GM12872 (cell line): ENCODE measurements at regions not wholly inside any gene's neighbourhood (a gene's known extent, or its start where the extent isn't known, plus 50 kb on each side); places are given as distances from the start of the nearest gene placed in this dataset.

Source experiments
- CTCF ChIP-seq: IDR thresholded peaks from 3 replicates; pipeline ENCODE4 v1.5.1; 2011; ENCODE audit warnings: low read depth, mild to moderate bottlenecking, low read length, moderate library complexity; ENCODE audit not compliant: insufficient read depth

- no peak for TF ChIP-seq CTCF
Measured at GRCh38 chr13:34756572-34756971, 185.5 kb upstream of the NBEA start.

DNA sequence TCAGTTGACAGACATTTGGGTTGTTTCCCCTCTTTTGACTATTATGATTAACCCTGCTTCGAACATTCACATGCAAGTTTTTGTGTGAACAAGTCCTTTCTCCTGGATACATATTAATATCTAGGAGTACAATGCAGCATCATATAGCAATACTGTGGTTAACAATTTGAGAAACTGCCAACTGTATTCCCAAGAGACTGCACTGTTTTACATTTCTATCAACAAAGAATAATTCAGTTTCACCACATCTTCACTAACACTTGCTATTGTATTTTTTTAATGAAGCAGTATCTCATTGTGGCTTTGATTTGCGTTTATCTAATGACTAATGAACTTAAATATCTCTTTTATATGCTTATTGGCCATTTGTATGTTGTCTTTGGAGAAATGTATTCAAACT, 184.6 kb upstream of the NBEA start:
- TF ChIP-seq CTCF: no peak

GRCh38 chr13:34758628-34759027, 183.4 kb upstream of the NBEA start:
- no peak for TF ChIP-seq CTCF

GRCh38 chr13:34762312-34762711, 179.8 kb upstream of the NBEA start:
- TF ChIP-seq CTCF: no peak

GRCh38 chr13:34764246-34764645, 177.8 kb upstream of the NBEA start:
- TF ChIP-seq CTCF: no peak

DNA sequence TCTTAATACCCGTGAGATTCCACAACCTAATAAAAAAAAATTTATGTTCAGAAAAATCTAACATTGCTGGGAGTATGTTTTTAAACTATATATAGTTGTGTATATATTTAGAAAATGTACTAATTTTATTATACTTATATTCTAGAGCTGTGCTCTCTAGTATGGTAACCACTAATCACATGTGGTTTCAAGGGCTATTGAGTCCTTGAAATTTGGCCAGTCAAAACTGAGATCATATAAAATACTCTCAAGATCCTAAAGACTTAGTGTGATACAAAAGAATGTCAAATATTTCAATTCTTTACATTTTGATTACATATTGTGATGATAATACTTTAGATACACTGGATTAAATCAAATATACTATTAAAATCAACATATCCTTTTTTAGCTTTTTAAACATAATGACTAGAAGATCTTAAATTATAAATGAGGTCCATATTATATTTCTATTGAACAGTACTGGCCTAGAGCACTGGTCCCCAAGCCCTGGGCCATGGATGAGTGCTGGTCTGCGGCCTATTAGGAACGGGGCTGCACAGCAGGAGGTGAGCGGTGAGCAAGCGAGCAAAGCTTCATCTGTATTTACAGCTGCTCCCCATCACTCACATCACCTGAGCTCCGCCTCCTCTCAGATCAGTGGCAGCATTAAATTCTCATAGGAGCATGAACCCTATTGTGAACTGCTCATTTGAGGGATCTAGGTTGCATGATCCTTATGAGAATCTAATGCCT, 176.5 kb upstream of the NBEA start:
- no peak for TF ChIP-seq CTCF

DNA sequence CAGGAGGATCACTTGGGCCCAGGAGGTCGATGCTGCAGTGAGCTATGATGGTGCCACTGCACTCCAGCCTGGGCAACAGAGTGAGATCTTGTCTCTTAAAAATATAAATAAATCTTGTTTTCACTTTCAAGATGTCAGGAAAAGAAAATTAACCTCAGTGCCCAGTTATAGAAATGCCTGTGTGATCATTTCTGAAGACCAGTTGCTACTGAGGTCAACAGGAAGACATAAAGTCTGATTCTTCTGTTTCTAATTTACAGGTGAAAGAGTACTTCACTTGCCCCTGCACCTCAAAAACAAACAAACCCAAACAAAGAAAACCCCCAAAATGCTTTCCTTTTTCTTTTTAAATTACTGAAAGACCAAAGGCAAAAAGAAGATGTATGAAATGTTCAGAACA, 174.3 kb upstream of the NBEA start:
- TF ChIP-seq CTCF: no peak
